ENCODE measurements at regions not wholly inside any gene's neighbourhood (a gene's known extent, or its start where the extent isn't known, plus 50 kb on each side); places are given as distances from the start of the nearest gene placed in this dataset.

DNA sequence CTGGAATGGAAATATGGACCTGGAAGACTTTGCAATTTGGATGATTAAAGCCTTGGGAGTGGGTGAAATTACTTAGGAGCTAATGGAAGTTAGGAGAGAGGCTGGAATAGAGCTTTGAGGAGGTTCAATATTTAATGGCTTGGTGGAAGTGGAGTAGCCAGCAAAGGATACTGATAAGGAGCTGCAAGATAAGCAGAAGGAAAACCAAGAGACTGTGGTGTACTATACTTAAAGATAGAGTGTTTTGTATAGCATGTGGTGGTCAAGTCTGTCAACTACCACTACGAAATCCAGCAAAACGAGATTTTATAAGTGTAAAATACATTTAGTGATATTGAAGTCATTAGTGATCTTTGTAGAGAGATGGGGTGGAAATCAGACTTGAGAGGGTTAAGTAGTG is 54.0 kb upstream of the TMLHE start:
- H3K4me1 ChIP-seq = no peaks in the 10 kb centered on the region
- no peak for ATAC-seq
- H3K9me3 ChIP-seq = no peaks in the 10 kb centered on the region
- H3K36me3 ChIP-seq = no peaks in the 10 kb centered on the region
- TF ChIP-seq, protein P1, sequence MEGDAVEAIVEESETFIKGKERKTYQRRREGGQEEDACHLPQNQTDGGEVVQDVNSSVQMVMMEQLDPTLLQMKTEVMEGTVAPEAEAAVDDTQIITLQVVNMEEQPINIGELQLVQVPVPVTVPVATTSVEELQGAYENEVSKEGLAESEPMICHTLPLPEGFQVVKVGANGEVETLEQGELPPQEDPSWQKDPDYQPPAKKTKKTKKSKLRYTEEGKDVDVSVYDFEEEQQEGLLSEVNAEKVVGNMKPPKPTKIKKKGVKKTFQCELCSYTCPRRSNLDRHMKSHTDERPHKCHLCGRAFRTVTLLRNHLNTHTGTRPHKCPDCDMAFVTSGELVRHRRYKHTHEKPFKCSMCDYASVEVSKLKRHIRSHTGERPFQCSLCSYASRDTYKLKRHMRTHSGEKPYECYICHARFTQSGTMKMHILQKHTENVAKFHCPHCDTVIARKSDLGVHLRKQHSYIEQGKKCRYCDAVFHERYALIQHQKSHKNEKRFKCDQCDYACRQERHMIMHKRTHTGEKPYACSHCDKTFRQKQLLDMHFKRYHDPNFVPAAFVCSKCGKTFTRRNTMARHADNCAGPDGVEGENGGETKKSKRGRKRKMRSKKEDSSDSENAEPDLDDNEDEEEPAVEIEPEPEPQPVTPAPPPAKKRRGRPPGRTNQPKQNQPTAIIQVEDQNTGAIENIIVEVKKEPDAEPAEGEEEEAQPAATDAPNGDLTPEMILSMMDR (IDR thresholded peaks at IDR 0.05) = no peak
- TF ChIP-seq POLR2A (IDR thresholded peaks at IDR 0.05) (no peak), POLR2AphosphoS5 (IDR thresholded peaks at IDR 0.05) (no peak), EP300 (IDR thresholded peaks at IDR 0.05) (no peak)
- no peaks in the 10 kb centered on the region for H3K27me3 ChIP-seq
- WGBS, 2 donors (ENCODE audit: low coverage in 1 of 2) = 44 to 74% methylated on average over 2 of the region's 2 CpGs
- no peak overlapping the region for H3K27ac ChIP-seq
- H3K4me3 ChIP-seq = no peak overlapping the region

Data from gastroesophageal sphincter (tissue), 4 donors.